ENCODE measurements at regions not wholly inside any gene's neighbourhood (a gene's known extent, or its start where the extent isn't known, plus 50 kb on each side); places are given as distances from the start of the nearest gene placed in this dataset.

- TF ChIP-seq CTCF (IDR thresholded peaks at IDR 0.05) (no peak), POLR2A (IDR thresholded peaks at IDR 0.05) (no peak)
Observed at GRCh38 chr10:78476844-78477243, 443.2 kb downstream of the RPS24 start.
